ENCODE measurements at regions not wholly inside any gene's neighbourhood (a gene's known extent, or its start where the extent isn't known, plus 50 kb on each side); places are given as distances from the start of the nearest gene placed in this dataset.
"Not testable (repeated sequence)": the region's sequence is repeated elsewhere in the genome, so short reads cannot be mapped to it uniquely, and the experiment has no call there.

- Mint-ChIP-seq H3K36me3 (ENCODE audit: low read depth) (peaks cover 36% of the 10 kb centered on the region), H3K27me3 (ENCODE audit: low read depth) (no peaks in the 10 kb centered on the region), H3K4me1 (ENCODE audit: low read depth) (no peaks in the 10 kb centered on the region), H3K27ac (no peak overlapping the region), H3K4me3 (no peak overlapping the region), H3K9me3 (ENCODE audit: insufficient read depth) (peaks cover 24% of the 10 kb centered on the region)
- CTCF ChIA-PET = no interaction called here
- ATAC-seq = no peak
- DNase-seq = no peak
- POLR2A ChIA-PET = no interaction called here
Measured at GRCh38 chr5:40453689-40454088, 226.0 kb upstream of the PTGER4 start.

- no peak overlapping the region for H3K4me3 Mint-ChIP-seq
- no peak for ATAC-seq
- no peaks in the 10 kb centered on the region for H3K4me1 Mint-ChIP-seq (ENCODE audit: low read depth)
- no peaks in the 10 kb centered on the region for H3K27me3 Mint-ChIP-seq (ENCODE audit: low read depth)
- ChIA-PET POLR2A (no interaction called here), CTCF (no interaction called here)
- peaks cover 42% of the 10 kb centered on the region for H3K36me3 Mint-ChIP-seq (ENCODE audit: low read depth)
- H3K27ac Mint-ChIP-seq = no peak overlapping the region
- DNase-seq = no peak
- H3K9me3 Mint-ChIP-seq (ENCODE audit: insufficient read depth) = peaks cover 22% of the 10 kb centered on the region
Measured at GRCh38 chr5:40452874-40453624, 226.7 kb upstream of the PTGER4 start.

GRCh38 chr5:40447438-40447837, 232.3 kb upstream of the PTGER4 start:
- no peaks in the 10 kb centered on the region for H3K27me3 Mint-ChIP-seq (ENCODE audit: low read depth)
- no peak overlapping the region for H3K4me3 Mint-ChIP-seq
- ATAC-seq = no peak
- peaks cover 28% of the 10 kb centered on the region for H3K9me3 Mint-ChIP-seq (ENCODE audit: insufficient read depth)
- CTCF ChIA-PET = no interaction called here
- H3K36me3 Mint-ChIP-seq (ENCODE audit: low read depth) = peaks cover 50% of the 10 kb centered on the region
- peaks cover 5% of the 10 kb centered on the region for H3K4me1 Mint-ChIP-seq (ENCODE audit: low read depth)
- no peak for DNase-seq
- H3K27ac Mint-ChIP-seq = no peak overlapping the region
- POLR2A ChIA-PET = no interaction called here

GRCh38 chr5:40446910-40447309, 232.8 kb upstream of the PTGER4 start:
- Mint-ChIP-seq H3K27ac (no peak overlapping the region), H3K4me3 (no peak overlapping the region), H3K36me3 (ENCODE audit: low read depth) (peaks cover 49% of the 10 kb centered on the region), H3K27me3 (ENCODE audit: low read depth) (no peaks in the 10 kb centered on the region), H3K4me1 (ENCODE audit: low read depth) (peaks cover 11% of the 10 kb centered on the region), H3K9me3 (ENCODE audit: insufficient read depth) (peaks cover 28% of the 10 kb centered on the region)
- ChIA-PET CTCF (no interaction called here), POLR2A (no interaction called here)
- ATAC-seq = no peak
- no peak for DNase-seq

GRCh38 chr5:40442346-40442745, 237.4 kb upstream of the PTGER4 start:
- POLR2A ChIA-PET = interaction anchor here (0.6 to 1.6 kb wide), 11 partner anchors 12 to 366 kb away, joined by 3 to 4 read pairs (median 3); no protein-coding TSS in a partner anchor
- H3K9me3 Mint-ChIP-seq (ENCODE audit: insufficient read depth) = peaks cover 18% of the 10 kb centered on the region
- CTCF ChIA-PET = interaction anchor here (0.8 to 2.4 kb wide), 10 partner anchors 9 to 244 kb away, joined by 3 to 14 read pairs (median 4); partner anchors contain the start of gene PTGER4
- H3K36me3 Mint-ChIP-seq (ENCODE audit: low read depth) = peaks cover 32% of the 10 kb centered on the region
- H3K27ac Mint-ChIP-seq = peak overlapping the region; percentile 80
- H3K4me3 Mint-ChIP-seq = no peak overlapping the region
- peak; percentile 27 for ATAC-seq
- no peak for DNase-seq
- no peaks in the 10 kb centered on the region for H3K27me3 Mint-ChIP-seq (ENCODE audit: low read depth)
- H3K4me1 Mint-ChIP-seq (ENCODE audit: low read depth) = peaks cover 44% of the 10 kb centered on the region

- peak overlapping the region; percentile 80 for H3K27ac Mint-ChIP-seq
- H3K4me1 Mint-ChIP-seq (ENCODE audit: low read depth) = peaks cover 50% of the 10 kb centered on the region
- DNase-seq (peak; percentile 62), ATAC-seq (peak; percentile 76)
- H3K36me3 Mint-ChIP-seq (ENCODE audit: low read depth) = peaks cover 32% of the 10 kb centered on the region
- H3K9me3 Mint-ChIP-seq (ENCODE audit: insufficient read depth) = peaks cover 18% of the 10 kb centered on the region
- no peaks in the 10 kb centered on the region for H3K27me3 Mint-ChIP-seq (ENCODE audit: low read depth)
- ChIA-PET POLR2A (interaction anchor here (0.7 to 1.6 kb wide), 9 partner anchors 11 to 239 kb away, joined by 3 to 6 read pairs (median 3); partner anchors contain the start of gene PTGER4), CTCF (interaction anchor here (0.7 to 2.4 kb wide), 18 partner anchors 8 to 244 kb away, joined by 3 to 14 read pairs (median 4); partner anchors contain the start of gene PTGER4)
- H3K4me3 Mint-ChIP-seq = peak overlapping the region; percentile 62
Measured at GRCh38 chr5:40441733-40442132, 238.0 kb upstream of the PTGER4 start.

GRCh38 chr5:40440746-40441145, 239.0 kb upstream of the PTGER4 start:
- no peak overlapping the region for H3K27ac Mint-ChIP-seq
- H3K9me3 Mint-ChIP-seq (ENCODE audit: insufficient read depth) = peaks cover 18% of the 10 kb centered on the region
- no peak overlapping the region for H3K4me3 Mint-ChIP-seq
- ChIA-PET POLR2A (interaction anchor here (1.0 to 2.2 kb wide), 5 partner anchors 30 to 240 kb away, joined by 3 to 6 read pairs (median 3); partner anchors contain the start of gene PTGER4), CTCF (interaction anchor here (0.7 to 2.4 kb wide), 12 partner anchors 11 to 245 kb away, joined by 3 to 14 read pairs (median 4); partner anchors contain the start of gene PTGER4)
- H3K4me1 Mint-ChIP-seq (ENCODE audit: low read depth) = peaks cover 60% of the 10 kb centered on the region
- no peaks in the 10 kb centered on the region for H3K27me3 Mint-ChIP-seq (ENCODE audit: low read depth)
- DNase-seq (no peak), ATAC-seq (no peak)
- peaks cover 36% of the 10 kb centered on the region for H3K36me3 Mint-ChIP-seq (ENCODE audit: low read depth)

- Mint-ChIP-seq H3K4me1 (ENCODE audit: low read depth) (peaks cover 72% of the 10 kb centered on the region), H3K9me3 (ENCODE audit: insufficient read depth) (peaks cover 12% of the 10 kb centered on the region), H3K27ac (peak overlapping the region; percentile 68), H3K36me3 (ENCODE audit: low read depth) (peaks cover 29% of the 10 kb centered on the region)
- peak; percentile 43 for DNase-seq
- not testable (repeated sequence) for H3K4me3 Mint-ChIP-seq; ATAC-seq; H3K27me3 Mint-ChIP-seq (ENCODE audit: low read depth)
- POLR2A ChIA-PET = interaction anchor here (0.7 to 2.2 kb wide), 2 partner anchors 29 to 213 kb away, joined by 3 to 6 read pairs; no protein-coding TSS in a partner anchor
- CTCF ChIA-PET = interaction anchor here (1.3 to 3.7 kb wide), 7 partner anchors 9 to 273 kb away, joined by 3 to 21 read pairs (median 3); no protein-coding TSS in a partner anchor
Measured at GRCh38 chr5:40439103-40439502, 240.6 kb upstream of the PTGER4 start.

GRCh38 chr5:40438646-40439045, 241.1 kb upstream of the PTGER4 start:
- H3K9me3 Mint-ChIP-seq (ENCODE audit: insufficient read depth); H3K4me3 Mint-ChIP-seq; DNase-seq; ATAC-seq; H3K27me3 Mint-ChIP-seq (ENCODE audit: low read depth); H3K27ac Mint-ChIP-seq: not testable (repeated sequence)
- POLR2A ChIA-PET = interaction anchor here (0.7 to 2.2 kb wide), 2 partner anchors 28 to 214 kb away, joined by 3 to 6 read pairs; no protein-coding TSS in a partner anchor
- Mint-ChIP-seq H3K4me1 (ENCODE audit: low read depth) (peaks cover 77% of the 10 kb centered on the region), H3K36me3 (ENCODE audit: low read depth) (peaks cover 33% of the 10 kb centered on the region)
- CTCF ChIA-PET = interaction anchor here (1.3 to 3.7 kb wide), 7 partner anchors 9 to 272 kb away, joined by 3 to 21 read pairs (median 3); no protein-coding TSS in a partner anchor

GRCh38 chr5:40437452-40437861, 242.3 kb upstream of the PTGER4 start:
- H3K4me3 Mint-ChIP-seq = no peak overlapping the region
- DNase-seq (peak; percentile 37), ATAC-seq (peak; percentile 41)
- peaks cover 35% of the 10 kb centered on the region for H3K36me3 Mint-ChIP-seq (ENCODE audit: low read depth)
- H3K9me3 Mint-ChIP-seq (ENCODE audit: insufficient read depth) = peaks cover 3% of the 10 kb centered on the region
- peak overlapping the region; percentile 83 for H3K27ac Mint-ChIP-seq
- no peaks in the 10 kb centered on the region for H3K27me3 Mint-ChIP-seq (ENCODE audit: low read depth)
- CTCF ChIA-PET = interaction anchor here (0.8 to 3.7 kb wide), 17 partner anchors 9 to 297 kb away, joined by 3 to 21 read pairs (median 4); no protein-coding TSS in a partner anchor
- H3K4me1 Mint-ChIP-seq (ENCODE audit: low read depth) = peaks cover 79% of the 10 kb centered on the region
- POLR2A ChIA-PET = interaction anchor here (0.8 to 2.0 kb wide), 11 partner anchors 25 to 246 kb away, joined by 3 to 12 read pairs (median 5); partner anchors contain the start of gene PTGER4

GRCh38 chr5:40436535-40437237, 243.0 kb upstream of the PTGER4 start:
- peaks cover 73% of the 10 kb centered on the region for H3K4me1 Mint-ChIP-seq (ENCODE audit: low read depth)
- H3K36me3 Mint-ChIP-seq (ENCODE audit: low read depth) = peaks cover 34% of the 10 kb centered on the region
- peaks cover 3% of the 10 kb centered on the region for H3K9me3 Mint-ChIP-seq (ENCODE audit: insufficient read depth)
- DNase-seq = peak; percentile 60
- no peaks in the 10 kb centered on the region for H3K27me3 Mint-ChIP-seq (ENCODE audit: low read depth)
- POLR2A ChIA-PET = interaction anchor here (0.6 to 2.0 kb wide), 12 partner anchors 24 to 1171 kb away, joined by 3 to 12 read pairs (median 5); partner anchors contain the start of gene PTGER4
- CTCF ChIA-PET = interaction anchor here (1.1 to 3.7 kb wide), 14 partner anchors 9 to 297 kb away, joined by 3 to 21 read pairs (median 5); no protein-coding TSS in a partner anchor
- peak overlapping the region; percentile 58 for H3K4me3 Mint-ChIP-seq
- H3K27ac Mint-ChIP-seq = peak overlapping the region; percentile 91
- peak; percentile 70 for ATAC-seq
